GM21825 (cell line): ENCODE measurements at regions not wholly inside any gene's neighbourhood (a gene's known extent, or its start where the extent isn't known, plus 50 kb on each side); places are given as distances from the start of the nearest gene placed in this dataset.

Experiments
- ATAC-seq: cut with Tn5 transposase; IDR thresholded peaks from one replicate; pipeline ENCODE4 v1.9.1; 2021; ENCODE audit warnings: mild to moderate bottlenecking, moderate library complexity; ENCODE audit not compliant: unreplicated experiment

DNA sequence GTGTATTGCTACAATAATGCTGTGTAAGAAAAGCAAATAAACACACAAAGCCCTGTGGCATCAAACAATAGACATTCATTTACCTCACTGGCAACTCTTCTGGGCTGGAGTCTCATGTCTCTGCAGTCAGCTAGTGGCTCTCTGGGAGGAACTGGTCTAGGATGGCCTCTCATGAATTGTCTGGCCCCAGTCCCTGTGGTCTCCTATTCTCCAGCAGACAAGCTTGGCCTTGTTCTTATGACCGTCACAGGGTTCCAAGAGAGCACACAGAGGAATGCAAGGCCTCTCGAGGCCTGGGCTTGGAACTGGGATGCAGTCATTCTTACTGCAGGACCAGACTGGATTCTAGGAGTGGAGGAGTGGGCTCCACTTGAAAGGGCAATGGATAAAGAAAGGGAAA, 141.2 kb upstream of the NTM start:
- ATAC-seq, result no peak

DNA sequence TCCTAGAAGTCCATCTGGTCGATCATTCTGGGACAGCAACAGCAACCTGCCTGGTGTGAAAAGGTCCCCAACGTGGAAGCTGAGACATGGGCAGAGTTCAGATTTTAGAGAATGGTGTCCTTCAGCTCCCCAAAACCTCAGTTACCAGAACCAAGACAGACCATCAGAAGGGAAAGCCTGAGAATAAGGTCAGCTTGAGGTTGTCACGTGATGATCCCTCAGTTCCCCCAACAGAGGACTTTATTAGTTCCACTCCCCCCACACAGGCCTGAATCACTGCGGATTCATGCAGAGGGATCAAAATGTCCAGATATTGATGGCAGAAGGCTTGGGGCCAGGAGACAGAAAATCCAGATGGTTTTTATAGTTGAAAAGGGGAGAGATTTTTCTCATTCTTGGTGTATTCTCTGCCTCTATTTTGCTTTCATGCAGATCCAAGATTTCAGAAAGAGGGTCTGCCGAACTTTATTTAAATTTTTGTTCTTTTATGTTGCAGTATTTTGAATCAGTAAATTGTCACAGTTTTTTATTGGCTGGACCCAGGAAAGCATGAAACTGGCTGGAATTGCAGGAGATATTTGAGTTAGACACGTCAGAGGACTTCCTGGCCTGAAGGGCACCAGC, 139.0 kb upstream of the NTM start:
- ATAC-seq, result no peak

DNA sequence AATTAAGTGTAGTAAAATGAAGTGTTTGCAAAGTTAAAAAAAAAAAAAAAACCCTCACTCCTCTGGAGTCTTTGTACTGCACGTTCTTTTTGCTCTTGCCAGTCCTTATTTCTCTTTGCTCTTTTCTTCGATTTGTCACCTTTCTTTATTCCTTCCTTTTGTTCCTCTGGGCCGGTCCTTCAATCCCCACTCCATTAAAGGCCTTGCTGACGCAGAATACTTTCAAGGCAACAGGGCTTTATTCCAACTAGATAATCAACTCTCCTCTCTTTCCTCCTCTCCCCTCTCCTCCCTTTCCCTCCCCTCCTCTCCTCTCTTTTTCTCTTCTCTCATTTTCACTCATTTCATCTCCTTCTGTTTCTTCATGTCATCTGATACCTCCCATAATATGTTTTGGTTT, 138.2 kb upstream of the NTM start:
- ATAC-seq, result no peak

DNA sequence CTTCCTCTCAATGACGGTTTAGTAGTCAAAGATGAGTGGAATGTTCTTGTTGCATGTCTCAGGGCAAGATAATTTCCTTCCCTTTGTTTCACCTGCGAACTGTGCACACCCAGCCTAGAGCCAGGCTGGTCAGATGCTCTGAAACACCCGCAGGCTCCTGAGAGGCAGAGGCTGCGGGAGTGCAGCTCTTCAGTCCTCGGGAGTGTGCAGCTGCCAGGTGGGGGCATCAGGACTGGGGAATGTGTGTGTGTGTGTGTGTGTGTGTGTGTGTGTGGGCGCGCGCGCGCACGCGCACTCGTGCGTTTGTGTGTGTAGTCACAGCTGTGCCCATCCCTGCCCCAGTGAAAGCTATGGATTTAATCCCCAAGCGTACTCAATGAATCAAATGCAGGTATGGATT, 136.2 kb upstream of the NTM start:
- ATAC-seq, result no peak

DNA sequence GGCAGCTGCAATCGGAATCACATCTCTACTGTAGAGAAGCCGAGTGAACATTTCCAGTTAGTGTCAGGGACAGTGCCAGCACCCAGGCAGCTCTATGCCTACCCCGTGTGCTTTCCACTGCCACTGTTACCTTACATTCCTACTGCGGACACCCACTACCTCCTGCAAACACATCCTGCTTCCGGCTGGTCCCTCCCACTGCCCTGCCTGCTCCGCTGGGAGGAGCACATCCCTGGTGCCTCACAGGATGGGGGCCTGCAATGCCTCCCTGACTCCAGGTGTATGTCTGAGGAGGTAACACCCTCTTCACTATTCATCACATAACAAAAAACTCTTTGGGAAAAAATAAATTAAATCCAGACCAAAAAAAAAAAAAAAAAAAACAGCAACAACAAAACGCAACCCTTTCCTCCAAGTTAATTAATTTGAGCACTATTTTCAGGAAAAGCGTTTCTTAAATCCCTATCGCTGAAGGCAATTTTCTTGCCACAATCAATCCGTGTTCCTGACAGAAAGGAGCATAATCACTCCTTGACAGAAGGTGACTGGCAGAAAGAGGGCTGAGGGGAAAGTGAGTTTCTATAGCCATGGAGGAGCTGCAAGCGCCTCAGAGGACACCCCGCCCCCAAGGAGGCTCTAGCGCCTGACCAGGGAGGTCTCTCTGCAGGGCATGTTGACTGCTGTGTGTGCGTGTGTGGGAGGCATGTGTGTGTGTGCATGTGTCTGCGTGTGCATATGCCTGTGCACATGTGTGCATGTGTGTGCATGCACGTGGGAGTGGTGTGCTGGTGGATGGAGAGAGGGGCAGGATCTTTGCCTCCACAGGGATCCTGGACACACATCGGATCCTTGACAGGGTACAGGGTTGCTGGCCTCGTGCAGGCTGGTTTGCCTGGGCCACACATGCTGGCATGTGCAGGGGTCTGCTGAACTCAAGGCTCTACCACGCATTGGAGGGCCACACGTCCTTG, 134.8 kb upstream of the NTM start:
- ATAC-seq, result no peak

DNA sequence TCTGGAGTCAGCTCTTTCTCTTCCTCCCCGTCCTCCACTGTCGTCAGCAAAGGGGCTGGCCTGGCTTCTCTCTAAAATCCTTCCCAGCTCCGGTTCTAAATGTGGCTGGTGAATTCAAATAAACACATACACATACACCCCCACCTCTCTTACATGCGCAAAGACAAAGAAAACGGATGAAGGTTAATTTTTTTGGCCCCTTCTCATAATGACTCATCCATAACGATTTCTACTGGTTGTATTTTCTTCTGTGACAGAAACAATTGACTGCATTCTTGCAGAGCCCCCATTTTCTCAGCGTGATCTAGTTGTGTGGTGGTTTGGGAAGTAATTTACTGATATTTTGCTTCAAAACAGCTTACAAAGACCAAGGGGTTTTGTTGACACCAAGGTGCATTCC, 130.0 kb upstream of the NTM start:
- ATAC-seq, result no peak

DNA sequence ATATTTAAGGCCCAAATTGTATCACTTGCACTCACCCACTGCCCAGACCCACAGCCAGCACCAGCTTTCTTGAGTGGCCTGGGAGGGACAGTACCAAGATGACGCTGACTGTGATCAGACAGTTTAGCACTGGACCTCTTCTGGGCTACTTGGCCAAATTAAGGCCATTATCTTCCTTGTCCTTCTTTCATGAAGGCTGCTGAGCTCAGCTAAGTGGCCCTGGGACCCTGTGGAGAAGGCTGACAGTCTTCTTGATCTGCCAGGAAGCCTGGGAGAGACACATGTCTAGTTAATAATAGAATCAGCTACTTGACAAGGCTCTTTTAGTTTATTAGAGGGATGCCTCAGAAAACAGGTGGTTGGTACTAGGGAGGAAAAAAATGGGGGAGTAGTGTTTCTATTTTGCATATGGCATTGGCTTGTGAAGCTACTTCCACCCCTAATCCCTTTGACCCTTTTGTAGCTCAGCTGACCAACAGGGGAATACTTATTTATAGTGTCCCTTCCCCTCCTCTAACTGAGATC, 127.9 kb upstream of the NTM start:
- no peak for ATAC-seq

DNA sequence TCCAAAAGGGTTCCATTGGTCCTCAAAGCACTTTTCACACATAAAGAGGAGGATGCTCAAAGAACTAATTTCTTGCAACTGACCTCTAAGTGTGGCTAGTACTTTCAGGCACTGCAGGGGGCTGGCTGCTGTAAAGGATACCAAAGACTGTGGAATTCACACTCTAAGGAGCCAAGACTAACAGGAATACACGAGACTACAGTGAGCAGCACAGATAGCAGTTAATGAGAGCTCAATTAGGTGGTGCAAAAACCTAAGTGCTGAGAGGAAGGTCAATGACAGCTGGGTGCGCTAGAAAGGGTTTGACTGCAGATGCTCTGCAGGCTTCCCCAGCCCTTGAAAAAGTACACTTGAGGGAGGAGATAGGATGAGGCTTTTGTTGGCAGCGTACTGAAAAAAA, 124.3 kb upstream of the NTM start:
- ATAC-seq, result no peak

DNA sequence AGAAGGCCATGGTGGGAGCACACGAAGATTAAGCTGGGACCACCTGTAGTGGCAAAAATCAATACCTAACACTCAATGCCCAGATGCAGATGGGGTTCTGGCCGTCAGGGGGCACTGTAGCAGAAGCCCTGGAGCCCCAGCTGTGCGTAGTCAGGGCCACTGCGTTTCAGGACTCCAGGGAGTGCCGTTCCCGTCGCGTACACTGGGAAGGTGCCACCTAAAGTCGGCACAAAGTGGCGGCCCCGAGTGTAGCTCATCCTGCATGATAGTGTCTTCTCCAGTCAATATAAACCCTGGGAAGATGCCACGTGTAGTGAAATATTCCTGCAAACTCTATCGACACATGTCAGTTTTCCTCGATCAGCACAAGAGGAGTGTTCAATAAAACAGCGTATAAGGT, 123.8 kb upstream of the NTM start:
- ATAC-seq, result no peak

DNA sequence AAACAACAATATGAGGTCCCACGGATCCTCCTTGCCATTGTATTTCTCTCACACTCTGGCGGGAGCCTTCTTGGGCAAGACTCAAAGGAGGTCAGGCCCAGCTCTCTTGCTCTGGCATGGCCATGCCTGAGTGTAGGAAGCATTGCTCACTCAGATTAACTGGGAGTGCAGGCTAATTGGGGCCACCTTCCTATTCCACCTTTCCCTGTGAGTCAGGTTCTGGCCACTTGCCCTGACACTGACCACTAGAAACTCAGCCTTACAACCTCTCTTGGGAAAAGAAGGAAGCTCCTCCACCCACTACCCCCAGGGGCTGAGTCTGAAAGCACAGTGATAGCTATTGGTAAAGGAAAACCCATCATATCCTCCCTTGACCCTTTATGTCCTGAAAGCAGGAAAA, 121.8 kb upstream of the NTM start:
- ATAC-seq, result no peak

DNA sequence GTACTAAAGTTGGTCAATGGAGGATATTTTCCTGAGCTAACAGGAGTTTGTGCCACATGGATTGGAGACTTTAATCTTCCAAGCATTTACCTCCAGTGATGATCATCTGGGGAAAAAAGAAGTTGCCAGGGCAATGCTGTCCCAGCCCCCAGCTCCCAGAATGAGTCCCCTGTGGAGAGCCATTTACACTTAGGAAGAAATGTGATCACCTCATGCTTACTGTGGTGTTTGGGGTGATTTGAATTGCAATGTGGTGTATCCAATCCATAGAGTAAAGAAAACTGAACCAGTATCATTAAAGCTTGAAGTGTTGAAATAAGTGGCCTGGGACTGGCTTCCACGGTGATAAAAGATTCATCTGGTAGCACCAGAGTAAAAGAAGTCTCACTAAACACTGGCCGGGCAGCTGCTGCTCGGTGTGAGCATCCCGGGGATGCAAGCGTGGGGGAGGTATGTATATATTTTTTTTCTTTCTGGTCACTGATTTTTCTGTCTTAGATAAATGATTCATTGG, 117.2 kb upstream of the NTM start:
- no peak for ATAC-seq

DNA sequence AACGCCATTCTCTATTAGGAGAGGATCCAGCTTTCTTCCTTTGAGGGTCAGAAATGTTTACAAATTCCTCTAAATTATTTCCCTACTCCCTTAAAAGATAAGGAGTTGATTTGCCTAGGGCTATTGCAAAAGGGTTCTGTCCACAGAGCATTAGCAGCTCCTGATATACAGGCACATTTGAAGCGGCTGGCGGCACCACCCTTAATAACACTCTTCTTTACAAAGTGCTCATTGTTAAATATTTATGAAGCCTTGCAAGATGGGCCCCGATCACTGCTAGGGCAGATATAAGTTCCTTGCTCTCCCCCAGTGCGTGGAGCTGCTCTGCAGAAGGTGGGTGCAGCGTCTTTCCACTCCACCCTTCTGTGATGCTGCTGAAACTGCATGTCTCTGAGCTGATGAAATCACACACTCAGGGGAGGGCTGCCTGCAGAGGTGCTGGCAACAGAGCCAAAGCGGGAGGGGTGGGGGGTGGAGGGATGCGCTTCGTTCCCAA, 116.7 kb upstream of the NTM start:
- no peak for ATAC-seq

DNA sequence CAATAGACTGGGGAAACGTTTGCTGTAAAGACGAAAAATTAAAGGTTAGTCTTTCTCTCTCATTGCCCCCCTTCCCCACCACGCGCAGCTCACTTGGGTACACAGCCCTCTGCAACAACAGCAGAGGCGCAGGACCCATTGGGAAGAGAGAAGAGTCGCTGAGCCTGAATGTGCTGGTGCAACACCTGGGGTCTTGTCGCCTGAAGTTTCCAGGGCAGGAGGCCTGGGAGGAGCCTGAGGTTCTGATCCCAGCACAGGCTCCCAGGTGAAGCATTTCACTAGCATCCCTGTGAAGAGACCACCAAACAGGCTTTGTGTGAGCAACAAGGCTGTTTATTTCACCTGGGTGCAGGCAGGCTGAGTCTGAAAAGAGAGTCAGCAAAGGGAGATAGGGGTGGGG, 116.2 kb upstream of the NTM start:
- no peak for ATAC-seq

DNA sequence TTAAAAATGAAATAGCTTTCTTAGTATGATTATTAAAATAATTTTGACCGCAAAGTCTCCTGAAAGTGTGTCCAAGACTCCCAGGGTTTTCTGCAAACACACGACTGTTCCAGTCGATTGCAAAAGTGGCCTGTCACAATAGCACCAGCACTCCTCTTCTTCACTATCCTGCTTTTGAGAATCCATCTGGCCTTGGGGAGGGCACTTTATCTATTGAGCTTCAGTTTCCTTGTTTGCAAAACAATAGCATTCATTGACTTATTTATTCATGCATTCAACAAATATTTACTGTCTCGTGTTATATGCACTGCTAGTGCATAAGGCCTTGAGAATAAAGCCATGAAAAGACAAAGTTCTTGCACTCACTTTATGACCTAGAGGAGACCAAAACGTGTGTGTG, 96.2 kb upstream of the NTM start:
- ATAC-seq, result no peak

DNA sequence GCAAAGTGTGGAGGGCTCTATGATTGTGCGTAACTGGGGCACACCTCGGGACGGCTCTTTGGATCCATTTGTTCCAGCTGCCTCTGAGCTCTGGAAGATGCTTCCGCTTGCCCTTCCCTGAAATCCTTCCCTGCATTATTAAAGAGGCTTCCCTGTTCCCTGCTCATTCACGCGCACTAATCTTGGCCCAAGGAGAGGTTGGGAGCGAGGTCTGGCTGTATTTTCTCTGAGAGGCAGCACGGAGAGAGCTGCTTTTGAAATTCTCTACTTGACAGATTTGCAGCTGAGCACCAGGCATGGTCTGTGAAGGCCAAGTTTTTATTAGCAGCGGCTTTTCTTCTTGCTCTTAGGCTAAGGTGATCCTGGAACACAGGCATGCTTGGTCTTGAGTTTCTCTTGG, 94.8 kb upstream of the NTM start:
- ATAC-seq, result no peak

DNA sequence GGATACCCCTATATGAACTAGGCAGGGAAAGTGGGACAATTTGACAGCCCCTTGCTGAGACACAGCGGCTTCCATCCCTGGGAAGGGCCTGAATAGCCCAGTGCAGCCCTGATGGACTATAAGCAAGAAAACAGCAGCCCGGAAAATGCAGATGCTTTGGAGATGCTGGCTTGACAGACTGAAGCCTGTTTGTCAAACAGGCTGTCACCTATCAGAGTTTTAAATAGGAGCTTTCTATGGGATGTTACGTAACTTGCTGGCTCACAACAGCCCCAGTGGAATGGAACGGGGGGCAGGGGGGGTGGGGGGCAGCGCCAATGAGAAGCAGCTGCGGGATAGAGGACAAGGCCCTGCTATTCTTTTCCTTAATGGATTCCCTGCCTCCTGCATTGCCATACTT, 91.9 kb upstream of the NTM start:
- no peak for ATAC-seq

DNA sequence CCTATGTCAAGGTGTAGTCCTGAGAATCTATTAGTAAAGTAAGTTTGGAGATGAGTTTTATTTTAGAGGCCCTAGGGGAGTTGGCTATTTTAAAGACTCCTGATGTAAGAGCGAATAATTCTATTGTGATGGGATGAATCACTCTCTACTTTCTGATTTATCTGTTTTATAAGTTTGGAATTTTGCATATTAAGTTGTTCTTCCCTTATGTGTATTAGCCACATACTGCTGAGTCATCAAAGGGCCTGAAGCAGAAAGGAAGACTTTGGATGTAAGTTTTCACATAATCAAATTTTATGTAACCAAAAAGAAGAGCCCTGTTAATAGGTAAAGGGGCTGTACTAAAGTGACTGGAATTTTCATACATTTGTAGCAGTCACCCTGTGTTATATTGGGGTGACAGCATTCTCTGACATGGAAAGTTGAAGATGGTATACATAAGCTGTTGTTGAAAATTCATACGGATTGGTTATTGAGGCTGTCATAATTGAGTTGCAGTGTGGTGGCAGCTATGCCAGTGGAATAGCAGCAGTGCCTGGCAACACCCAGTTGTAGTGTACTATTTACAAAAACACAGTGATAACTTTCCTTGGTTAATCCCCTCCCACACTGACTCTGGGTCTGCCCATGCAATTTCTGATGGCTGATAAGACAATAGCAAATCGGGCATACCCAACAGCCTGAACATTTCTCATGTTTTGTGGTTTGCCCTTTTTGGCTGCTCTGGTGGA, 90.6 kb upstream of the NTM start:
- no peak for ATAC-seq

DNA sequence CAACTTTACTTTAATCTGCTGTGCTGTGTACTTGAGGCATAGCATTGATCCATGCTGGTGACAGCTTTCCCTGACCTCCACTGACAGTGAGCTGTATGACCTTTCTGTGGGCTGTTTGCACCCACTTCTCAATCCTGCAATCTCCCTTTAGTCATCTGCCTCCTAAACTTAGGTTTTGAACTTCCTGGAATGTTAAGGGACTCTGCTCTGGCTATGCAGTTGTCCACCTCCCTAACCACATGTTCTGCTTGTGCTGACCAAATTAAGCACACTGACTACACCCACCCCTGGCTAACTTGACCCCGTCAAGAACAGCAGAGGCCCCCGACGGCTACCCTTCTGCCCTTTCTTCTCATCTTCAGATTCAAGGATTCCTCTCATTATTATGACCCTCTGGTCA, 89.1 kb upstream of the NTM start:
- ATAC-seq, result no peak

DNA sequence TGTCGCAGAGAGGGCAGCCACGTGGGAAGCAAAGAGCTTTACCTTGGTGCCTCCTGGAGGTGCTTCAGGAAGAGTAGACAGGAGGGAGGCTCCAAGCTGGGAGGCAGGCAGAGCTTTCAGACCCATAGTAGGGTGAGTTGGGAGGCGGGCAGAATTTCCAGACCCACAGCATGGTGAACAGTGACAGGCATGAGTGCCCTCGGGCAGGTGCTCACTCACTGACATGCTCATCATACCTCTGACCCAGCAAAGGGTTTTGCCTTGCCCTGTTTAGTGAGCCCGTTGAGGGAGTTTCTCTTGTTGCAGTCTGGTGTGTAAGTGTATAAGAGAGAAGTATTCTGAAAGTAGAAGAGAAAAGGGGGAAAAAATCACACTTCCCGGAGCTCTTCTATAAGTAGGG, 86.4 kb upstream of the NTM start:
- ATAC-seq, result no peak

DNA sequence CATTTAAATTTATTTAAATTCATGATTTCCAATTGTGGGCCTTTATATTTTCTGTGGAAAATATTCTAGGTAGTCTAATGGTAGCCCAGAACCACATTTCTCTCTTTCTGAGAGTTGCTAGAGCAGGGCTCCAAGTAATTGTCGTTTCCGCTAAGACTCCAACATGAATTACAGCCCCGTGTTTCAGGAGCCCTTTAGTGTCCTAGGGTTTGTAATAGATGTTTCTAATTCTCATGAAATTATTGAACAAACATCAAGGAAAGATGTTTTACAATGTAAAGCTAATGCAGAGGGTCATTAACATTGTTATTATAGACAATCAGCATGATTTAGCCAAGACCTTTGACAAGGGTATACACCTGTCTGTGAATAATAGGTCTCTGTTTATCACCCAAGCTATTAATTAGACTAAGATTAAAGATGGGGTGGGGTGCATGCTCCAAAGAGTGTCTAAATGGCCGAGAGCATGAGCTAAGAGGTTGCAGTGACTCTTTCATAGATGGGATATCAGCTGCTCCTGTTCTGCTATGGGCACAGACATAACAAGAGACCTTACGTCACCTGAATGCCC, 81.8 kb upstream of the NTM start:
- ATAC-seq, result no peak

DNA sequence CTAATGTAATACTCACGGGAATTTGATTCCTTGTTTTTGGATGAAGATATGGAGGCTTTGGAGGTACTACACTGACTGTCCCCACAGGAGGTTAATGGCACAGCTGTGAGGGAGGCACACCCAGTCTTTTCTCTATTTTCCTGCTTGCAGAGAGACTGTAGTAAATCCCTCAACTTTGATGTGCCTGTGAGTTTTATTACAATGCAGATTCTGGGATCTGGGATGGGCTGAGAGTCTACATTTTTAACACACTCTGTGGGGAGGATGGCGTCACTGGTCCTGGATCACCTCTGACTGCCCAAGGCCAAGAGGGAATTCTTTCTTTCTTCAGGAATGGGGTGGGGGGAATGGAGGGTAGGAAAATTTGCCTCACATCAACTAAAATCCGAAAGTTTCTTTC, 80.2 kb upstream of the NTM start:
- no peak for ATAC-seq
